Nephron progenitor cell (in vitro differentiated cells): ENCODE measurements at regions not wholly inside any gene's neighbourhood (a gene's known extent, or its start where the extent isn't known, plus 50 kb on each side); places are given as distances from the start of the nearest gene placed in this dataset.

Experiments used
- DNase-seq: peaks from one replicate; pipeline ENCODE4 v3.0.0; 2021
- H3K27ac Mint-ChIP-seq: 2 replicates; pipeline ENCODE4 v1.8.0; 2021; ENCODE audit warnings: mild to moderate bottlenecking, moderate library complexity, mixed read lengths
- H3K27me3 Mint-ChIP-seq: 2 replicates; pipeline ENCODE4 v1.8.0; 2021; ENCODE audit warnings: mild to moderate bottlenecking, low read depth, mixed read lengths; ENCODE audit not compliant: poor library complexity
- H3K36me3 Mint-ChIP-seq: 2 replicates; pipeline ENCODE4 v1.8.0; 2021; ENCODE audit warnings: low read depth, mixed read lengths
- H3K4me1 Mint-ChIP-seq: 2 replicates; pipeline ENCODE4 v1.8.0; 2021; ENCODE audit warnings: mixed read lengths
- H3K4me3 Mint-ChIP-seq: 2 replicates; pipeline ENCODE4 v1.8.0; 2021; ENCODE audit warnings: mild to moderate bottlenecking, moderate library complexity, mixed read lengths
- H3K9me3 Mint-ChIP-seq: 2 replicates; pipeline ENCODE4 v1.8.0; 2021; ENCODE audit warnings: mild to moderate bottlenecking, moderate library complexity, mixed read lengths
- CTCF ChIP-seq: fragments of 200-600 bp; sonication (generic); IDR thresholded peaks from 2 replicates; pipeline ENCODE4 v1.5.0; 2021; ENCODE audit warnings: antibody characterized with exemption

GRCh38 chr13:74870865-74871264, 611.1 kb downstream of the TBC1D4 start:
- no peak overlapping the region for H3K4me3 Mint-ChIP-seq
- no peak for TF ChIP-seq CTCF
- no peak for DNase-seq

GRCh38 chr13:74869846-74870245, 612.1 kb downstream of the TBC1D4 start:
- H3K4me3 Mint-ChIP-seq: no peak overlapping the region
- no peak overlapping the region for H3K27ac Mint-ChIP-seq
- TF ChIP-seq CTCF: no peak
- no peak for DNase-seq
- H3K4me1 Mint-ChIP-seq: no peaks in the 10 kb centered on the region
- H3K27me3 Mint-ChIP-seq: no peaks in the 10 kb centered on the region
- peaks cover 4% of the 10 kb centered on the region for H3K36me3 Mint-ChIP-seq
- peaks cover 26% of the 10 kb centered on the region for H3K9me3 Mint-ChIP-seq

More at GRCh38 chr13:74870865-74871264, 611.1 kb downstream of the TBC1D4 start:
- peaks cover 4% of the 10 kb centered on the region for H3K36me3 Mint-ChIP-seq
- H3K9me3 Mint-ChIP-seq: peaks cover 26% of the 10 kb centered on the region
- H3K27ac Mint-ChIP-seq: no peak overlapping the region
- H3K4me1 Mint-ChIP-seq: no peaks in the 10 kb centered on the region
- H3K27me3 Mint-ChIP-seq: no peaks in the 10 kb centered on the region

GRCh38 chr13:74868049-74868448, 613.9 kb downstream of the TBC1D4 start:
- Mint-ChIP-seq H3K27ac (no peak overlapping the region), H3K4me1 (no peaks in the 10 kb centered on the region), H3K9me3 (peaks cover 23% of the 10 kb centered on the region), H3K4me3 (no peak overlapping the region), H3K27me3 (no peaks in the 10 kb centered on the region), H3K36me3 (peaks cover 4% of the 10 kb centered on the region)
- TF ChIP-seq CTCF: no peak
- DNase-seq: no peak

GRCh38 chr13:74867460-74867859, 614.5 kb downstream of the TBC1D4 start:
- TF ChIP-seq CTCF: no peak
- H3K27me3 Mint-ChIP-seq: no peaks in the 10 kb centered on the region
- no peak overlapping the region for H3K4me3 Mint-ChIP-seq
- H3K4me1 Mint-ChIP-seq: no peaks in the 10 kb centered on the region
- no peak for DNase-seq
- H3K27ac Mint-ChIP-seq: no peak overlapping the region
- peaks cover 23% of the 10 kb centered on the region for H3K9me3 Mint-ChIP-seq
- peaks cover 4% of the 10 kb centered on the region for H3K36me3 Mint-ChIP-seq

- no peaks in the 10 kb centered on the region for H3K27me3 Mint-ChIP-seq
- no peak overlapping the region for H3K27ac Mint-ChIP-seq
- no peaks in the 10 kb centered on the region for H3K4me1 Mint-ChIP-seq
- no peak for DNase-seq
- TF ChIP-seq CTCF: no peak
- peaks cover 23% of the 10 kb centered on the region for H3K9me3 Mint-ChIP-seq
- peaks cover 4% of the 10 kb centered on the region for H3K36me3 Mint-ChIP-seq
- H3K4me3 Mint-ChIP-seq: no peak overlapping the region
Measured at GRCh38 chr13:74866101-74866500, 615.9 kb downstream of the TBC1D4 start.

GRCh38 chr13:74865656-74866055, 616.3 kb downstream of the TBC1D4 start:
- no peak overlapping the region for H3K4me3 Mint-ChIP-seq
- no peak for DNase-seq
- H3K9me3 Mint-ChIP-seq: peaks cover 23% of the 10 kb centered on the region
- H3K27ac Mint-ChIP-seq: no peak overlapping the region
- H3K27me3 Mint-ChIP-seq: no peaks in the 10 kb centered on the region
- H3K4me1 Mint-ChIP-seq: no peaks in the 10 kb centered on the region
- TF ChIP-seq CTCF: no peak
- peaks cover 4% of the 10 kb centered on the region for H3K36me3 Mint-ChIP-seq
